GM19328 (cell line): ENCODE measurements at regions not wholly inside any gene's neighbourhood (a gene's known extent, or its start where the extent isn't known, plus 50 kb on each side); places are given as distances from the start of the nearest gene placed in this dataset.

Source experiments
- ATAC-seq: cut with Tn5 transposase; IDR thresholded peaks from one replicate; pipeline ENCODE4 v1.9.1; 2021; ENCODE audit warnings: mild to moderate bottlenecking, moderate library complexity; ENCODE audit not compliant: unreplicated experiment

DNA sequence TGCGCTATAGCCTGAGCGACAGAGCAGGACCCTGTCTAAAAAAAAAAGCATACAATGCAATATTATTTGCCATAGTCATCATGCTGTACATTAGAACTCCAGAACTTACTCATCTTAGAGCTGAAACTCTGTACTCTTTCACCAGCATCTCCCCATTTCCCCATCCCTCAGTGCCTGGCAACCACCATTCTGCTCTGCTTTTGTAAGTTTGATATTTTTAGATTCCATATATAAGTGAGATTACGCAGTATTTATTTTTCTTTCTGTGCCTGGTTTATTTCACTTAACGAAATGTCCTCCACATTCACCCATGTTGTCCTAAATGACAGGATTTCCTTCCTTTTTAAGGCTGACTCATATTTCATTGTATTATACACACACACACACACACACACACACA, 121.8 kb downstream of the BBS10 start:
- ATAC-seq: no peak

DNA sequence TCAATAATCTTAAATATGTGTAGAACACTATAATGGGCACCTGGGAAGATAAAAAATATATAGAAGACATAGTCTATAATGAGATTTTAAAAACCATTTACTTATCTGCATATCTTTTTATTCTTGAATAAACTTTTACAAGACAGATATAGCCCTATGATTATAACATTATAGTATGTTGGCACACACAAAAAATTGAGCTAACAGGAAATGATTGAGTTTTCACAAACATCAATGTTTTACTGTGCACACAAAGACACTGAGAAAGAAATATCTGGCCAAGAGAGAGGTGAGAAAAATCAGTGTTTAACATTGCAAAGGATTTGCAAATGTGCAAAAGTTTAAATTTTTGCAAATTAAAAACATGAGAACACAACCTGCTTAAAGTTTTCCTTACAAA, 124.3 kb downstream of the BBS10 start:
- no peak for ATAC-seq

DNA sequence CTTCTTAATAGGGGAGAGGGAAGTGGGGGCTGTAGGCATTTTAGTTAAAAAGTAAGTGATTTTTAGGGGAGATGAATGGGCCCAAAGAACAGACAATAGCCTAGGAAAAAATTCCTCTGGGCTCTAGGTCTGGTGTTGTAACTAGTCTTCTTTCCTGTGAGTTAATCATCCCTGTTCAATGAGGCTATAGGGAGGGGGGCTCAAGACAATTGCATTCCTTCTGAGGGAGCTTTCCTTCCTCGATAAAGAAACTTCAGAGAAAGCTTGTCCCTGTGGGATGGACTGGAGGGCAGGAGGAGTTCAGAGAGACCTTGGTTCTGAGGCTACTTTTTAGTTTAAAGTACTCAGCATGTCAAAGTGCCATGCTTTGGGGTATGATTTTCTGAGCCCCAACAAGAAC, 127.2 kb downstream of the BBS10 start:
- no peak for ATAC-seq

DNA sequence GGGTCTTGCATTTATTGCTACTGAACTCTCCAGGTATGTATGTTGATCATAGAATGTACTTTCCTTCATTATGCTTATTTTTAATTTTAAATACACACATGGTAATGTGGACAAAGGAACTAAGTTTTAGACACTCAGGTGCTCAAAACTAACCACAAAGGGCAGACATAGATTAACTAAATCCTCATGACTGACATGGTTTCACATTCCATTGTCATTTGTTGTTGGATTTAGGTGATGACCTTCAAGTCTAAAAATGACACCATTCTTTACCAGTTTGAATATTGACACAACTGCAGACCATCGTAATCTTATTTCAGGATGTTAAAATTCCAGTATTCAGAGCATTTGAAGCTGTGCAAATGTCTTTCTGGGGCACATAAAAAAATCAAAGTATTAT, 128.4 kb downstream of the BBS10 start:
- ATAC-seq: no peak

DNA sequence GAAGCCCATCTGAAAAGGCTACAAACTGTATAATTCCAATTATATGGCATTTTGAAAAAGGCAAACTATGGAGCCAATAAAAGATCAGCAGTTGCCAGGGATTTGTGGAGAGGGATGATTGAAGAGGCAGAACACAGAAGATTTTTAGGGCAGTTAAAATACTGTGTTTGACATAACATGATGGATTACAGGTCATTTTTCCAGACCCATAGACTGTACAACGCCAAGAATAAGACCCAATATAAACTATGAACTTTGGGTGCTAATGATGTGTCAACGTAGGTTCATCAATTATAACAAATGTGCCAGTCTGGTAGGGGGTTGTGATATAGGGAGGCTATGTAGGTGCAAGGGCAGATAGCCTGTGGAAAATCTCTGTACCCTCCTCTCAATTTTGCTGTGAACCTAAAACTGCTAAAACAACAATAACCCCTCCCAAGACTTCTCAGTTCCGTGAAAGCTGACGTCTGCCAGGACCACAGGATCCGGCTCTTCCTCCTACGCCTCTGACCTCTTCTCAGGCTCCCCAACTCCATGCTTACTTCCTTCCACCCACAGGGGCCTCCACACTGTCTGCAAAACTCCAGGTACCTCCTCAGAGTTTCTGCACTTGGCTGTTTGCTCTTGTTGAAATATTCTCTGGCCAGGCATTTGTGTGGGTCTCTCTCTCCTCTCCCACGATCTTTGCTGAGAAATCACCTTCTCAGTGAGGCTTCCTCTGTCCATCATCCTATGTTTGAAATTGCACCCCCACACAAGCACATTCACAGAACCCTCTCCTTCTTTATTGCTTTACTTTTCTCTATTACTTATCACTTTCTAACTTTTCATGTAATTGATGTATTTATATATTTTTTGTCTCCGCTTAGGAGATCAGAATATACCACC, 131.4 kb downstream of the BBS10 start:
- ATAC-seq: no peak

DNA sequence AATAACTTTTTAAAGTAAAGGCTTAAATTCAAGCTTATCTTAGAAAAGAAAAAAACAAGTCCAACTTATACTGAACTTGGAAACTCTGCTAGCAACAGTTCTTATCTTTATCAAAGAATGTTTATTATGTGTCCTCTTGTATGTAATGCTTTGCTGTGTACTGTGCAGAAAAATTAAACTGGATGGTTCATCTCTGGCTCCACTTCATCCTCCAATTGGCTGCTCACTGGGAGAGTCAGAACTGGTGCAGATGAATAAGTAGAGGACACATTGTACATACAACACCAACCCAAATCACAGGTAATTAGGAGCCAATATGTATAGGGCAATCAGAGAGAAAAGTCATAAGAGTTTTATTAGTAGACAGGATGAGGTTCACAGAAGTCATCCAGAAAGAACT, 123.6 kb upstream of the NAP1L1 start:
- ATAC-seq: no peak

DNA sequence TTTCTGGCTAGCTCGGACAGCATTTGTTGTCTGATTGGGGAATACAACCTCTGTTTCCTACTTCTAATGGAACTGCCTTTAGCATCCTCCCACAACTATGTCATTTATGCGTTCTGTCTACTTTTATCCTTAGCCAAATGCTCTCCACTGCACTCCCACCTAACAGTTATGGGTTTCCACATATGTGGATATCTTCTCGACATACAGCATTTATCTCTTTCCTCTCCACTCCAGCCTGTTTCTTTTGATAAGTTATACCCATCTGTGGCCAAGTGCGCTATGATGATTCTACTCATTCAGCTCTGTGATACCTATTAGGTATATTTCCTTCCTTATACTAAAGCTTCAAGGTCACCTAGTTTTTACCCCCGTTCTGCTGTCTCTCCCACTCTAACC, 122.2 kb upstream of the NAP1L1 start:
- no peak for ATAC-seq

DNA sequence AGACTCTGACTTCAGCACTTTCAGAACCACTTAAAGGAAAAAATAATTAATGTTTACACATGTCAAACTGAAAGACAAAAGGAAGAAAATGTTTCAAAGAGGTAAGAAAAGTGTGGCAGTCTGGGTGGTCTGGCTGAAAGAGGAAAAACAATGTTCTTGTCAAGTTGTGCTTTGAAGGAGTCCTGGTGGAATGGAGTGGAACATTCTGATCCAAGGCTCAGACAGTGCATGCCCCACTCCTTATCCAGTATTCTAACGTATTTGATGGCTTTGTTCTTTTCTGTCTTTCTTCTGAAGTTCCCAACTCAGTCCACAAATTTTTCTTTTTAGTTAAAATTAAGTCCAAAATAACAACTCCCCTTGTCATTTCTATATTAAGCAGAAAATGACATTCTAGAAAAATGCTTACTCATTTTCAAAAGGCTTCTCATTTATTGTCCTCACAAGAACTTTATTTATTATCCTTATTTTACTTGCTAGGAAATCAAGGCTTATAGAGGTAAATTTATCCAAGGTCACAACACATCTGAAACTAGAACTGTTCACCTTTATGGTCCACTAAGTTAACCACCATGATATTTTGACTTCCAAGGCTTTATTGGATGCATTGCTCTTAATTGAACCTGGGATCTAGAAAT, 121.7 kb upstream of the NAP1L1 start:
- ATAC-seq: no peak

DNA sequence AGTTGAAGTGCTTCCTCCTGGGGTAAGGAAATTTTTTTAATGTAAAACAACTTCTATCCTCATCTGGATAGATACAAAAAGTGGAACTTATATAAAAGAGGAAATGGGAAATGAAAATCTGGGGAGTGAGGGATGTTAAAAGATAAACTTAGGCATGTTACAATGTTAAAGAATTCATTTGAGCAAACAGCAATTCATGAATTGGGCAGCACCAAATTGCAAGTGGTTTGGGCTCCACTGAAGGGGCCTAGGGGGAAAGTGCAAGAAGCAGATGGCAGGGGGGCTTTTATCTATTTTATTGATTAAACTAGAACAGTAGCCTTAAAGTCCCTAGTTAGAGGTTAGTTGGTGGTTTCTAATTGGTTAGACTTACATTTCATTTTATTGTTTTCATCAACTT, 118.1 kb upstream of the NAP1L1 start:
- ATAC-seq: no peak

DNA sequence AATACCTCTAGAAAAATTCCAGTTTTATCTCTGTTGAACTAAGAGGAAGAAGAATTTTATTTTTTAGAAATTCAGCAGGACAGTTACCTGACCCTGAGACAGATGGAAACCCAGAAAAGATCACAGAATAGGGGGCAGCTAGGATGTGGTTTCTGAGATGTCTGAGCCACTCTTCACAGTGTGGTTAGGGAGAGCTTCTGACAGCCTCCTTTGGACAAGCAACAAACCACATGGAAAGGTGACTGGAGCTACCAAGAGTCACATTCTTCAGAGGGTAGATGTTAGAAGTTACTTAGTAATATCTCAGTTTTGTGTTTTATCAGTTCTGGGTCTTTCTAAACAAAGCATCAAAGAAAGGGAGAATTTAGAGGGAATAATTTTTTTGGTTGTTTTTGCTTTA, 117.3 kb upstream of the NAP1L1 start:
- no peak for ATAC-seq

DNA sequence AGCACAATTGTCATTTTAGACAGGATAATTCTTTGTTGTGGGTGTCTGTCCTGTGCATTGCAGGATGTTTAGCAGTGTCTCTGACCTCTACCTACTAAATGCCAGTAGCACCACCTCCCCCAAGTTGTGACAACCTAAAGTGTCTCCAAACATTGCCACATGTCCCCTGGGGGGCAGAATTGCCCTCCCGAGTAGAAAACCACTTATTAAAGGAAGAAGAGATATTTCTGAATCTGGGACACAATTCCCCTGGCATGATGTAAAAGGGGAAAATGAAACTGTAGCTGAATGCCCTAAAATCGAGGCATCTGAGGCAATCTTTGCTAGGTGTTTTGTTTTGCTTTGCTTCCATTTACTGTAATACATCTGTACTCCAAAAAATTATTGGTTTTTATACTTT, 116.8 kb upstream of the NAP1L1 start:
- ATAC-seq: no peak

DNA sequence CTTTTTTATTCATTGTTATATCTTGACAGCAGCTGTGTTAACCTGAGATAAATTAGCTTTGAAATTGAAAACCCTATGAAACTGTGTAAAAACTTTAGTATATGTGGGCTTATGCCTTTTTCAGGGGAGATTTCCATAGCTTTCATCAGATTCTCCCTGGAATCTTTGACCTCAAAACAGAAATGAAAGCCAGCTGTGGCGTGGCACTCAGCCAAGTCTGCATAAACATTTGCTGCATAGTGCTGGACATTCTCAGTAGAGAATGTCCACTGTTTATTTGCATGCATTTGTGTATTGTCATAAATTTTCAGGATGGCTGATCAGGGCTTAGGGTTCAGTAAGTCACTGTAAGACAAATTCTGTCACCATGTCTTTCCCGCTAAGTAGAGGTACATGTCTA, 115.3 kb upstream of the NAP1L1 start:
- ATAC-seq: no peak

DNA sequence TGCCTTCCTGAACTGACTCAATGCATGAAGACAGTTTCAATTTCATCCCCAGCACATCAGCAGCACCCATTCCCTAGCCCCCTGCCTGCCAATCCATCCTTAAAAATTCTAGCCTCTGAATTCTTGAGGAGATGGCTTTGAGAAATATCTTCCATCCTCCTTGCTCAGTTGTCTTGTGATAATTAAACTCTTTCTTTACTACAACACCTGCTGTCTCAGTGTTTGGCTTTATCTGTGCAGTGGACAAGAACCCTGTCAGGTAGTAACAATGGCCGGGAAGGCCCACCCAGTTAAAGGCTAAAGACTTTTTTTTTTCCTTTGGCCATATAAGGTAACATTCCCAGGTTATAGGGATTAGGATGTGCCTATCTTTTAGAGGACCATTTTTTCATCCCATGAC, 114.4 kb upstream of the NAP1L1 start:
- ATAC-seq: no peak

DNA sequence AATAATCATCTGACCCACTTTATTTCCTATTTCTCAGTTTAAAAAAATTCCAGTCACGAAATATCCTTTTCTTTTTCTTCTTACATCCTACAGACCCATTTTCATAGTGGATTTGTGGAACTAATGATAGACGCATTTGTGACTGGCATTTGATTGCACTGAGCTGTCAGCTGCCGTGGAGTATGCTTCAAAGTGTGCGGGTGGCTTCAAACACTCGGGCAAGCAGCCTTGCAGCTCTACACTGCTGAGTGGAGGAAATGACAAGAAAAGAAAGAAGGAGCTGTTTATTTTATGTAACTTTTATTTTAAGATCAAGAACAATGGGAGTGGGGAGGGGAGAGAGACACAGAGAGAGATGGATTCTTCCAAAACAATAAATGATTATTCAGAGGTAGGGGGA, 112.8 kb upstream of the NAP1L1 start:
- no peak for ATAC-seq

DNA sequence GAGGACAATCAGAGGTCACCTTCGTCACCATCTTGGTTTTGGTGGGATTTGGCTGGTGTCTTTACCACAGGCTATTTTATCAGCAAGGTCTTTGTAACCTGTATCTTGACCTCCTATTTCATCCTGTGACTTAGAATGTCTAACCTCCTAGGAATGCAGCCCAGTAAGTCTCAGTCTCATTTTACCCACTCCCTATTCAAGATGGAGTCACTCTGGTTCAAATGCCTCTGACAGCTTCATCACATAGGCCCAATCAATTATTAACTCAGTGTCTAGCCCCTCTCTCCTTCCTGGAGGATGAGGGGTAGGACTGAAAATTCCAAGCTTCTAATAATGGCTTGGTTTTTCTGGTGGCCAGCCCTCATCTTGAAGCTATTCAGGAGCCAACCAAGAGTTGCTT, 111.4 kb upstream of the NAP1L1 start:
- ATAC-seq: no peak

DNA sequence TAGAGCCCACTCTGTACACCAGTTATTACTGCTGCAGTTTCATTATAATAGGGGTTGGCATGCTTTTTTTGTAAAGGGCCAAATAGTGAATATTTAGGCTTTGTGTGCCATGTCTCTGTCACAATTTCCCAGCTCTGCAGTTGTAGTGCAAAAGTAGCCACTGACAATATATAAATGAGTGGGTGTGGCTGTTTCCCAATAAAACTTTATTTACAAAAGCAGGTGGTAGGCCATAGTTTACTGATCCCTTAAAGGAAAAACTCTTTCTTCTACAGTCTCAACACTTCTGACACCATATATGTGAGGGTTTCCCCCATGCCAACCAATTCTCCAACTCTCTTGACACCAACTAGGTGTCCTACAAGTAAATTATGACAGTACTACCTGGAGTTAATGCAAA, 110.2 kb upstream of the NAP1L1 start:
- ATAC-seq: no peak

DNA sequence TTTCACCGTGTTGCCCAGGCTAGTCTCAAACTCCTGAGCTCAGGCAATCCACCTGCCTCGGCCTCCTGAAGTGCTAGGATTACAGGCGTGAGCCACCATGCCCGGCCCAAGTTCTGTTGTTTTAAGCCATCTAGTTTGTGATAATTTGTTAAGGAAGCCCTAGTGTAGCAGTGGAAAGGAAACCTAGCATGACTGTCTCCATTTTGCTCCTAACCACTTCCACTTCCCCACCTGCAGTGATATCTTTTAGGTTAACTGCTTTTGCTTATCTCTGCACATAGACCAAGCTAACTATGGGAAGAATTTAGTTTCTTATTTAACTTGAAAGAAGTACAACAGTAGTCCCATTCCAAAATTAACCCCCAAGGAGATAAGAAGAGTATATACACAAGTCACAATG, 109.5 kb upstream of the NAP1L1 start:
- no peak for ATAC-seq

DNA sequence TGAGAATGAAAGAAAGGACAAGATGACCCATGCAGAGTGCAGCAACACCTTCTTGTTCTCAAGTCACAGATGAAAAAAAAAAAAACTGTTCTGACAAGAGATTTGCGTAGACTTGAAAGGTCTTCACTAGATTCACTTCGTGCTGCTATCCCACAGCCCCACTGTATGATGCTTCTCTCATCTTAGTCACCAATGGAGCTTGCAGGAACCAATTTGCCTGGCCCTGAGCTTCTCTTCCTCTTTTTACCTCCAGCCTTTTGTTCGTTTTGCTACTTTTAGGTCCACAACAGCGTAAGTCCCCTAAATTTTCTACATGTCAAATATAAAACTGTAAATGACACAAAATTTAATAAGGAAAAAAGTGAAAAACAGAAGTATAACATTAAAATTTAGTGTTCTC, 107.9 kb upstream of the NAP1L1 start:
- ATAC-seq: no peak

DNA sequence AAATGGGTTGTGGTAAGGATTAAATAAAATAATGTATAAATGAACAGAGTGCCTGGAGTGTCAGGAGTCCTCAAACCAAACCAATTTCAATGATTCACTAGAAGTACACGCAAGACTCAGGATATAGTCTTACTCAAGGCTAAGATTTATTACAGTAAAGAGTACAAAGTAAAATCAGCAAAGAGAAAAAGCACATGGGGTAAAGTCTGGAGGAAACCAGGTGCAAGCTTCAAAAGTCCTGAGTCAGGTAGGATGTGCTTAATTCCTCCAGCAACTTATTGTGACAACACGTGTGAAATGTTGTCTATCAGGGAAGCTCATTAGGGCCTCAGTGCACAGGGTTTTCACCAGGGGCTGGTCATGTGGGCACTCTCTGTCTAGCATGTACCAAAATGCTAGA, 105.8 kb upstream of the NAP1L1 start:
- no peak for ATAC-seq

DNA sequence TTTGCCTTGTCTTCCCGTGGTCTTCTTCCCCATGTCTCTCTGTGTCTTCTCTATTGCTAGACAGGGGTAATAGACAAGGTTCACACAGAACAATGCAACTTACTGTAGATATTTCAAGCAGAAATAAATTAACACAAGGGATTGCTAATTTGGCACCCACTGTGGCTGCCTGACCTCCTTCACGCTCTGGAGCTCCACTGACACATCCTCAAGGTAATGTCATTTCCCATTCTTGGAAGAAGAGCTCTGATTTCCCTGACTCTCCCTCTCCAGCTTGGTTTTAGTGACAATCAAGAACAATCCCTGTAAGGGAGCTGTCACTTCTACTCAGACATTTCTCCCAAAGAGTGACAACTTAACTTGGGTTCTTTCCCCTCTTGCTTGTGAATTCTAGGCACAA, 105.4 kb upstream of the NAP1L1 start:
- no peak for ATAC-seq

DNA sequence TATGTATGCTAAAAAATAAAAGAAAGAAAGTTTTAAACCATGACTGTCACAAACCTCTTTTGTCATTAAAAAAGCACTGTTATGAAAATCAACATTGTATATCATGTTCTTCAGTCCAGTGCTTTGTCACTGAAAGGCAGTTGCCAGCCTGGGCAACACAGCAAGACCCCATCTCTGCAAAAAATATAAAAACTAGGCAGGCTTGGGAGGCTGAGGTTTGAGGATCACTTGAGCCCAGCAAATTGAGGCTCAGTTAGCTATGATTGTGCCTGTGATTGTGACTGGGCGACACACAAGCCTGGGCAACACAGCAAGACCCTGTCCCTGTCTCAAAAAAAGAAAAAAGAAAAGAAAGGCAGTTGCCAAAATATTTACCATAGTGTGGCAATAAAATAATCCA, 102.7 kb upstream of the NAP1L1 start:
- ATAC-seq: no peak

DNA sequence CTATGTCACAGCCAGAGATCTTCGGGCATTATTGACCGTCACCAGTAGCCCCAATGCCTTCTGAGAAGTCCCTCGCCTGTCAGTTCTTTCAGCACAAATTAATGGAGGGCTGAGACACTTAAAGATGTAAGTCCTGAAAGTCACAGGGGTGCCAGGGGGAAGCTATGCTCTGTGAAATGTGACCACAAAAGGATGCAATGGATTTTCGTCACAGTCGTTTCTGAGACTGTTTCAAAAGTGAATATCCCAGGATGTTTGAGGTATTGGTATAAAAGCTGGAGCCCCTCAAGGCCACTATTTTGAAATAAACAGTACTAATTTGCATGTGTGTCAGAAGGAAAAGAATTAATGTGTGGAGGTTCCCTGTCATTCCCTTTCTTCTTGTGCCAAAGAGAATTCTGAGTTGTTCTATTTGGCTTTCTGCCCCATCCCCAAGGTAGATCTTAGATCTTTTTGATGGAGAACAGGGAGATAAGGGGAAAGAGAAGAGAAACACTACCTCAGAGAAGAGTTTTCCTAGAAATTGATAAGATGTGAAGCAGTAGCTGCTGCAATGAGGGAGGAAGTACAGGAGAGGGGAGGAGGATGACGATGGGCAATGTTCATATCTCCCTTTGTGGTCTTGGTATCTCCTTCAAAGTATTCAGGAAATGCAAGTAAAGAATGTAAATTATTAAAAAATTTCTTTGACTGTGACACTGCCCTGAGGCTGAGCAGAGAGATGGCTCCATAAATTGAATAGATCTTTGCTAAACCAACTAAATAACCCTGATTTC, 101.8 kb upstream of the NAP1L1 start:
- ATAC-seq: no peak
